ENCODE measurements at regions not wholly inside any gene's neighbourhood (a gene's known extent, or its start where the extent isn't known, plus 50 kb on each side); places are given as distances from the start of the nearest gene placed in this dataset.

- Histone ChIP-seq H3K27ac (replicated peaks) (no peak overlapping the region), H3K27me3 (ENCODE audit: insufficient read depth, poor library complexity, severe bottlenecking) (no peaks in the 10 kb centered on the region), H3K4me3 (replicated peaks; ENCODE audit: insufficient read depth, low read length) (no peak overlapping the region)
- TF ChIP-seq SPI1 (IDR thresholded peaks at IDR 0.05; ENCODE audit: borderline replicate concordance, low read depth) (no peak), REST (IDR thresholded peaks at IDR 0.05; ENCODE audit: insufficient replicate concordance, low read depth) (no peak), GABPA (IDR thresholded peaks at IDR 0.05; ENCODE audit: low read depth) (no peak), POLR2AphosphoS5 (IDR thresholded peaks at IDR 0.05; ENCODE audit: low read depth) (no peak), CTCF (IDR thresholded peaks at IDR 0.05; ENCODE audit: insufficient read depth, low read length) (no peak)
- DNase-seq (ENCODE audit: low read depth in 1 of 2, low spot score in 1 of 2), result no peak
Observed at GRCh38 chr3:182115328-182116015, 403.7 kb downstream of the SOX2 start.

GRCh38 chr3:182116386-182116785 lies 404.7 kb downstream of the SOX2 start:
- no peak overlapping the region for H3K4me3 ChIP-seq (replicated peaks; ENCODE audit: insufficient read depth, low read length)
- no peak for DNase-seq (ENCODE audit: low read depth in 1 of 2, low spot score in 1 of 2)
- no peak overlapping the region for H3K27ac ChIP-seq (replicated peaks)
- H3K27me3 ChIP-seq (ENCODE audit: insufficient read depth, poor library complexity, severe bottlenecking), result no peaks in the 10 kb centered on the region
- TF ChIP-seq GABPA (IDR thresholded peaks at IDR 0.05; ENCODE audit: low read depth) (no peak), CTCF (IDR thresholded peaks at IDR 0.05; ENCODE audit: insufficient read depth, low read length) (no peak), SPI1 (IDR thresholded peaks at IDR 0.05; ENCODE audit: borderline replicate concordance, low read depth) (no peak), REST (IDR thresholded peaks at IDR 0.05; ENCODE audit: insufficient replicate concordance, low read depth) (no peak), POLR2AphosphoS5 (IDR thresholded peaks at IDR 0.05; ENCODE audit: low read depth) (no peak)

GRCh38 chr3:182117131-182117530 lies 405.4 kb downstream of the SOX2 start:
- no peak for DNase-seq (ENCODE audit: low read depth in 1 of 2, low spot score in 1 of 2)
- Histone ChIP-seq H3K27ac (replicated peaks) (no peak overlapping the region), H3K4me3 (replicated peaks; ENCODE audit: insufficient read depth, low read length) (no peak overlapping the region), H3K27me3 (ENCODE audit: insufficient read depth, poor library complexity, severe bottlenecking) (no peaks in the 10 kb centered on the region)
- no peak for TF ChIP-seq GABPA (IDR thresholded peaks at IDR 0.05; ENCODE audit: low read depth)
- no peak for TF ChIP-seq SPI1 (IDR thresholded peaks at IDR 0.05; ENCODE audit: borderline replicate concordance, low read depth)
- no peak for TF ChIP-seq POLR2AphosphoS5 (IDR thresholded peaks at IDR 0.05; ENCODE audit: low read depth)

- DNase-seq (ENCODE audit: low read depth in 1 of 2, low spot score in 1 of 2), result no peak
- no peak overlapping the region for H3K4me3 ChIP-seq (replicated peaks; ENCODE audit: insufficient read depth, low read length)
- TF ChIP-seq CTCF (IDR thresholded peaks at IDR 0.05; ENCODE audit: insufficient read depth, low read length) (no peak), GABPA (IDR thresholded peaks at IDR 0.05; ENCODE audit: low read depth) (no peak), REST (IDR thresholded peaks at IDR 0.05; ENCODE audit: insufficient replicate concordance, low read depth) (no peak), POLR2AphosphoS5 (IDR thresholded peaks at IDR 0.05; ENCODE audit: low read depth) (no peak), SPI1 (IDR thresholded peaks at IDR 0.05; ENCODE audit: borderline replicate concordance, low read depth) (no peak)
Observed at GRCh38 chr3:182117583-182117982, 405.9 kb downstream of the SOX2 start.

More at GRCh38 chr3:182117583-182117982, 405.9 kb downstream of the SOX2 start:
- Histone ChIP-seq H3K27me3 (ENCODE audit: insufficient read depth, poor library complexity, severe bottlenecking) (no peaks in the 10 kb centered on the region), H3K27ac (replicated peaks) (no peak overlapping the region)

All from HL-60 (cell line).